ENCODE measurements at regions not wholly inside any gene's neighbourhood (a gene's known extent, or its start where the extent isn't known, plus 50 kb on each side); places are given as distances from the start of the nearest gene placed in this dataset.

- no peak for FAIRE-seq
- no peak for DNase-seq (ENCODE audit: insufficient read length, low spot score)
- no peak for TF ChIP-seq CTCF (IDR thresholded peaks at IDR 0.05; ENCODE audit: insufficient read depth, missing control alignments)
Measured at GRCh38 chr10:31754803-31755624, 173.6 kb downstream of the ARHGAP12 start.

DNA sequence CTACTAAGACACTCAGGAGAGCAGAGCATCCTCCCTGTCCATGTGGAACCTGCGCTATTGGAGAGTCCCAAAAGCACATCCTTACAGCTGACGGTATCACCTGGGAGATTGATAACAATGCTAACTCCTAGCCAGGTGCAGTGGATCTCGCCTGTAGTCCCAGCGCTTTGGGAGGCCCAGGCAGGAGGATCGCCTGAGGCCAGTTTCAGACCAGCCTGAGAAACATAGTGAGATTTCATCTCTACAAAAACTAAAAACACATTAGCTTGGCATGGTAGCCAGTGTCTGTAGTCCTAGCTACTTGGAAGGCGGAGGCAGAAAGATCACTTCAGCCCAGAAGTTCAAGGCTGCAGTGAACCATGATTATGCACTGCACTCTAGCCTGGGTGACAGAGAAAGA is 174.9 kb downstream of the ARHGAP12 start:
- FAIRE-seq (no peak), DNase-seq (ENCODE audit: insufficient read length, low spot score) (no peak)
- TF ChIP-seq CTCF (IDR thresholded peaks at IDR 0.05; ENCODE audit: insufficient read depth, missing control alignments), result no peak

GRCh38 chr10:31752170-31752569 is 176.5 kb downstream of the ARHGAP12 start:
- no peak for TF ChIP-seq CTCF (IDR thresholded peaks at IDR 0.05; ENCODE audit: insufficient read depth, missing control alignments)
- no peak for DNase-seq (ENCODE audit: insufficient read length, low spot score)
- no peak for FAIRE-seq

DNA sequence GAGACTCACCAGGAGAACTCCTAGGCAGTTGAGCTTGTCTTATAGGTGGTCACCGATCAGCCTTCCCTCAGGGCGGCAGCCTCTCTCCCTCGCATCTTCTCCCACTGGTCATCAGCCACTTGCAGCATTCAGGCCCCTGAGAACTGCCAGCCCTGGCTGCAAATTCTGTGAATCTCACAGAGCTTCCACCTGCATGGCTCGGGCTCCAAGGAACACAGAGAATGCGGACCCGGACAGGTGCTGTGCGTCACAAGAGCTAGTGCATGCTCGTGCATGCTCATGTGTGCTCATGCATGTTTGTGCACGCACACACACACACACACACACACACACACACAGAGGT is 176.9 kb downstream of the ARHGAP12 start:
- no peak for DNase-seq (ENCODE audit: insufficient read length, low spot score)
- no peak for TF ChIP-seq CTCF (IDR thresholded peaks at IDR 0.05; ENCODE audit: insufficient read depth, missing control alignments)
- no peak for FAIRE-seq

DNA sequence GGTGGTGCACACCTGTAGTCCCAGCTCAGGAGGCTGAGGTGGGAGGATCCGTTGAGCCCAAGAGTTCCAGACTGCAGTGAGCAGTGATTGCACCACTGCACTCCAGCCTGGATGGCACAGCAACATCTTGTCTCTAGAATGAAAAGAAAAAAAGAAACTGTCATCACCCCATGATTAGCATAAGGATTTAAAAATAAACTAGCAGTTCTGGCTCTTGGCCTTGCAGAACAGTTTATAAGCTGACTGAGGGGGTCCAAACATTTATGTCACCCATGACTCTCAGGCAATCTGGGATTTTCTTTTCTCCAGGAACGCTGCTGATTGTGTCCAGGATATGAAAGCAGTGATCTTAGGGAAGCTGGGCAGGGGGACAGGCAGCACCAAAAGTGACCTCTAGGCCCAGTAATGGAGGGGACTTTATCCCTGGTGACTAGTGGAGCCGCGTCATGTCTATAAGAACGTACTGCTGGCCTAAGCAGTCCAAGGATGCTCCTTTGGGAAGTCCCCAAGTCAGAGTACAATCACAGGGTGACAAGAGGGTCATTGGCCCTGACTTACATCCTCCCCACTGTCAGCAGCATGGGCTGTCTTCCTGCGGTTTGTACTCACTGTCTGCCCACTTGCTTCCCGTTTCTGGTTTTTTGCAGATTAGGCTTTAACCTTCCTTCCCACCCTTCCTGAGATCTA is 177.4 kb downstream of the ARHGAP12 start:
- TF ChIP-seq CTCF (IDR thresholded peaks at IDR 0.05; ENCODE audit: insufficient read depth, missing control alignments), result no peak
- DNase-seq (ENCODE audit: insufficient read length, low spot score), result no peak
- no peak for FAIRE-seq

DNA sequence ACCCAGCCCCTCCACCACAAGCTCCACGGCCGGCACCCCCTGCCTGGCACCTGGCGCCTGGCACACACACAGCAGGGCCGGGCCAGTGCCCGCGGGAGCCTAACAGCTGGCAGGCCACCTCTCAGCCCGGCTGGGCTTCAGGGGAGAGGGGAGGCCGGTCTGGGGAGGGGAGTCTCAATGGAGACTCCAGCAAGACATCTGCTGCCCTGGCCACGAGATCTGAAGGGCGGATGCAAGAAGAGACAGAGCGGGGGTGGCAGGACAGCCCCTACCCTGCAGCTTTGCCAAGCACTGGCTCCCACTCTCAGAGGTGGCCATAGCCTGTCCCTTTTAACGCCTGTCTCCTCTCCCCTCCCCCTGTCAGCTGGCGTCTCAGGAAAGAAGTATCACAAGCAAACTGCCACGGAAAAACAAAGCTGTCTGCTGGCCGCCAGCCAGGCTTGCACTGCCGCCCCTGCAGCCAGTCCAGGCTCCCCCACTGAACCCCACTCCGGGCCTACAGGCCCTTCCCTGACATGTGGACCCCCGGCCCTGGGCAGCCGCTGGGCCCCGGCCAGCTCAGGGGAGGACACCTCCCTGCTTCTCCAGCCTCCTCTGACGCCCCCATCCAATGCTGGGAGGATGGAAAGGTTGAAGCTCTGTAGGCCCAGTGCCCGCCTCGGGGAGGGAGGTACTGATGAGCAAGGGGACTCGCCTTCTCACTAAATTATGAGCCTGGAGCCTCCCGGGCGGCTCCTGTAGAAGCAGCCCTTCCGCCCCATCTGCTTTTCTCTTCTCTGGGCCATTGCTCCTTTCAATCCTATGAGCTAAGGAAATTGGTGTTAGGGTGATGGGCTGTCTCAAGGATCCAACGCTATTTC is 178.4 kb downstream of the ARHGAP12 start:
- no peak for FAIRE-seq
- TF ChIP-seq CTCF (IDR thresholded peaks at IDR 0.05; ENCODE audit: insufficient read depth, missing control alignments), result no peak
- DNase-seq (ENCODE audit: insufficient read length, low spot score), result no peak
